Spleen (tissue), 11 donors: ENCODE measurements at regions not wholly inside any gene's neighbourhood (a gene's known extent, or its start where the extent isn't known, plus 50 kb on each side); places are given as distances from the start of the nearest gene placed in this dataset.
A peak's percentile ranks its signal among the peaks of the same experiment; 100 is the strongest.

ENCODE experiments used
- DNase-seq: peaks from one replicate; pipeline ENCODE4 v3.0.0-alpha.2; 2020
- H3K27ac ChIP-seq, 8 donors: fragments of 200-600 bp; sonication (generic) in 7 of 8; 1 replicate in 4 of 8; 2 replicates in 4 of 8; pipeline versions ENCODE4 v1.5.0 to v1.8.0; 2016 to 2021; ENCODE audit warnings: inconsistent platforms in 4 of 8, mild to moderate bottlenecking in 4 of 8, moderate library complexity in 1 of 8
- H3K27me3 ChIP-seq, 7 donors: fragments of 200-600 bp; sonication (generic) in 6 of 7; replicated peaks in 1 of 7; 1 replicate in 4 of 7; 2 replicates in 3 of 7; pipeline versions ENCODE4 v1.5.0 to v1.8.0; 2016 to 2021; ENCODE audit warnings: inconsistent platforms in 3 of 7, mild to moderate bottlenecking in 1 of 7
- H3K36me3 ChIP-seq, 6 donors: fragments of 200-600 bp; sonication (generic) in 5 of 6; 1 replicate in 4 of 6; 2 replicates in 2 of 6; pipeline versions ENCODE4 v1.5.0 to v1.8.0; 2016 to 2021; ENCODE audit warnings: inconsistent platforms in 2 of 6
- H3K4me1 ChIP-seq, 6 donors: fragments of 200-600 bp; sonication (generic) in 5 of 6; 1 replicate in 3 of 6; 2 replicates in 3 of 6; pipeline versions ENCODE4 v1.5.0 to v1.8.0; 2016 to 2021; ENCODE audit warnings: inconsistent platforms in 3 of 6
- H3K4me3 ChIP-seq, 8 donors: fragments of 200-600 bp; sonication (generic) in 7 of 8; 1 replicate in 4 of 8; 2 replicates in 4 of 8; pipeline versions ENCODE4 v1.5.0 to v1.8.0; 2016 to 2021; ENCODE audit warnings: inconsistent platforms in 4 of 8, mild to moderate bottlenecking in 4 of 8, moderate library complexity in 2 of 8
- H3K9me3 ChIP-seq, 8 donors: fragments of 200-600 bp; sonication (generic) in 7 of 8; 1 replicate in 4 of 8; 2 replicates in 4 of 8; pipeline versions ENCODE4 v1.5.0 to v1.8.0; 2016 to 2021; ENCODE audit warnings: inconsistent platforms in 4 of 8
- CTCF ChIP-seq, 11 experiments: fragments of 200-600 bp in 7 of 11; fragments of 450-650 bp in 4 of 11; sonication (generic) in 4 of 11; IDR thresholded peaks in 8 of 11; conservative IDR thresholded peaks in 3 of 11; 1 replicate in 7 of 11; 2 replicates in 4 of 11; pipeline versions ENCODE4 v1.4.0 to v1.8.0; 2016 to 2021; ENCODE audit warnings: antibody characterized with exemption in 11 of 11, inconsistent platforms in 4 of 11, mild to moderate bottlenecking in 1 of 11
- POLR2A ChIP-seq, 3 donors: fragments of 450-650 bp; IDR thresholded peaks; one replicate each; pipeline ENCODE4 v1.5.1; 2017; ENCODE audit warnings: antibody characterized with exemption in 3 of 3, mild to moderate bottlenecking in 1 of 3
- POLR2AphosphoS5 ChIP-seq, 3 donors: sonication (generic); formaldehyde crosslinking; IDR thresholded peaks; one replicate each; pipeline ENCODE4 v1.5.1; 2017; ENCODE audit warnings: antibody characterized with exemption in 3 of 3
- WGBS, 5 donors: extraction: QIAGEN DNeasy Blood & Tissue Kit in 3 of 5; methylation state at CpG; one replicate each; pipeline versions ENCODE4 v1.1.5 to v1.1.7; 2013 to 2018; 5-methylcytosine and 5-hydroxymethylcytosine counted together
- intact Hi-C: fragments of 100-400 bp; cut with DNase I; formaldehyde crosslinking; loops from one replicate; pipeline ENCODE4 v1.15.0; 2023; ENCODE audit warnings: low total_unique reads
- donor health status: healthy with polysubstance abuse.
- donor health status: DM: no; HTN: no; CAD: no; lungs with moderate emphysema.
- donor health status: DM: no; HTN: no; CAD: no.
- donor health status: Bipolar disorder and iron deficiency.
- donor health status: healthy.
- donor health status: DM: no; HTN: no; CAD: no.
- donor health status: DM: yes; HTN: yes; CAD: no.

DNA sequence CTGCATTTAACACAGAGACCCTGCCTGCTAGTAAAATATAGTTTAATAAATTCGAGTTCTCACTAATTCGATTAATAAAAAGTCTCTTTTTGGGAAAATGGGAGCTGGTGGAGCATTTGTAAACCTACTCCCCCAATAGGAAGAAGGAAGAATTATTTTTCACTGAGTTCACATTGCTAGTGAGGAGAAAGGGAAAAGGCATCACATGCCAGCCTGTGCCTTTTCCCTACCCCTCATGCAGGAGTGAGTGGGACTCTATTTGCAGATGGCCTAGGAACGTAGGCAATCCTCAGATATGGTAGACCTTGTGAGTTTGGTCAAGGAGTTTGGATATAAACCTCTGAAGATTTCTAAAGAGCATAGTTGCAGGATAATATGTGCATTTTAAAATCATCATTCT is 218.4 kb upstream of the TRIB2 start:
- peak overlapping the region in 1 of 8 donors; percentile 23 for H3K27ac ChIP-seq
- TF ChIP-seq POLR2AphosphoS5 (IDR thresholded peaks at IDR 0.05) (no peak), CTCF (IDR thresholded peaks at IDR 0.05 in 8 of 11, conservative IDR thresholded peaks at IDR 0.05 in 3 of 11) (no peak), POLR2A (IDR thresholded peaks at IDR 0.05) (no peak)
- H3K4me3 ChIP-seq = no peak overlapping the region
- 66 to 85% (median 76%) methylated on average over 3 of the region's 3 CpGs for WGBS, 5 donors
- no peaks in the 10 kb centered on the region for H3K36me3 ChIP-seq
- intact Hi-C loops = no loop called here
- no peaks in the 10 kb centered on the region for H3K9me3 ChIP-seq
- no peaks in the 10 kb centered on the region for H3K27me3 ChIP-seq
- DNase-seq = no peak
- peaks cover 20 to 53% (median 34%) of the 10 kb centered on the region in 6 donors for H3K4me1 ChIP-seq

DNA sequence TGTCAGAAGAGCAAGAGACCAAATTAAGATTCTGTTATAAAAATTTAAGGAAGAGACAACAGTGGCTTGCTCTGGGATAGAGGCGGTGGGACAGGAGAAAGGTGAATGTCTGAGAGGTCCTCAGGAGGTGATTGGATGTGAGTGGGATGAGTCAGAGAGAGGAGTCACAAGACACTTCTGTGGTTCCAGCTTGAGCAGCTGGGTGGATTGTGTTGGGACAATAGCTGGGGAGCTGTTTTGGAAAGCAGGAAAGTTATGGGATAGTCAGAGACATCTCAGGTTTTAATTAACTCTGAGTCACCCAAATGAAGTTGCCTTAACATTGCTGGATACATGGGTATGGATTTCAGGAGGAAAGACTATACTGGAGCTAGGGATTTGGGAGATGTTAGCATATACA is 218.0 kb upstream of the TRIB2 start:
- TF ChIP-seq CTCF (IDR thresholded peaks at IDR 0.05 in 8 of 11, conservative IDR thresholded peaks at IDR 0.05 in 3 of 11) (no peak), POLR2A (IDR thresholded peaks at IDR 0.05) (no peak), POLR2AphosphoS5 (IDR thresholded peaks at IDR 0.05) (no peak)
- peak overlapping the region in 1 of 8 donors; percentile 23 for H3K27ac ChIP-seq
- no peak for DNase-seq
- 94 to 100% (median 97%) methylated on average over 1 of the region's 1 CpG for WGBS, 5 donors
- no peaks in the 10 kb centered on the region for H3K36me3 ChIP-seq
- no peak overlapping the region for H3K4me3 ChIP-seq
- H3K9me3 ChIP-seq = no peaks in the 10 kb centered on the region
- intact Hi-C loops = no loop called here
- no peaks in the 10 kb centered on the region for H3K27me3 ChIP-seq
- peaks cover 20 to 57% (median 34%) of the 10 kb centered on the region in 6 donors for H3K4me1 ChIP-seq

DNA sequence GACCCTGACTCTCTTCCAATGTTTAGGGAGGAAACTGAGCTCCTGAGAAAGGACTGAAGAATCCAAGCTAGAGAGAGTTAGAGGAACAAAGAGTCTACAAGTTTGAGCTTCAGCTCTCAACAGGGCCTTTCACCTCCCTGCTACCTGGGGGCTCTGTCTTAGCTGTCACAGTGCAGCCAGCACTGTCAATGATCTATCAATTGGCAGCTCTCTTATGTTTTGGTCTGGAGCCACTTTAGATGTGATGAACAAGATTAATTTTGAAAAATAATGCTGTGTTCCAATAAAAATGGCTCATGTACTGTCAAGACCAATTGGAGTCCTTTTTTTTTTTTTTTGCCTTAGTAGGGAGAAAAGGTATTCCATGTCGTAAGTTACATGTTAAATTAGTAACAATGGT is 215.8 kb upstream of the TRIB2 start:
- Histone ChIP-seq H3K27ac (peak overlapping the region in 7 of 8 donors; percentile 5 to 77 (median 74)), H3K4me1 (peaks cover 20 to 60% (median 34%) of the 10 kb centered on the region in 6 donors), H3K27me3 (no peaks in the 10 kb centered on the region), H3K4me3 (no peak overlapping the region), H3K9me3 (no peaks in the 10 kb centered on the region), H3K36me3 (no peaks in the 10 kb centered on the region)
- intact Hi-C loops = no loop called here
- no peak for TF ChIP-seq POLR2A (IDR thresholded peaks at IDR 0.05)
- no peak for TF ChIP-seq CTCF (IDR thresholded peaks at IDR 0.05 in 8 of 11, conservative IDR thresholded peaks at IDR 0.05 in 3 of 11)
- no peak for TF ChIP-seq POLR2AphosphoS5 (IDR thresholded peaks at IDR 0.05)
- no peak for DNase-seq
- 57 to 77% (median 68%) methylated on average over 1 of the region's 1 CpG for WGBS, 5 donors

GRCh38 chr2:12501469-12502158 is 215.1 kb upstream of the TRIB2 start:
- H3K27ac ChIP-seq = peak overlapping the region; percentile 56 to 77 (median 72)
- peak in 2 of 3 donors; percentile 41 to 78 for TF ChIP-seq POLR2AphosphoS5 (IDR thresholded peaks at IDR 0.05)
- no peak for TF ChIP-seq POLR2A (IDR thresholded peaks at IDR 0.05)
- peak; percentile 85 for DNase-seq
- WGBS, 5 donors = 15 to 23% (median 20%) methylated on average over 4 of the region's 4 CpGs
- no peaks in the 10 kb centered on the region for H3K27me3 ChIP-seq
- no peaks in the 10 kb centered on the region for H3K36me3 ChIP-seq
- no peaks in the 10 kb centered on the region for H3K9me3 ChIP-seq
- intact Hi-C loops = no loop called here
- peaks cover 22 to 64% (median 35%) of the 10 kb centered on the region in 6 donors for H3K4me1 ChIP-seq
- H3K4me3 ChIP-seq = no peak overlapping the region
